Fibroblast of the aortic adventitia (primary cell): ENCODE measurements at regions not wholly inside any gene's neighbourhood (a gene's known extent, or its start where the extent isn't known, plus 50 kb on each side); places are given as distances from the start of the nearest gene placed in this dataset.

Experiments
- DNase-seq: peaks from one replicate; pipeline ENCODE4 v3.0.0-alpha.2; 2010; ENCODE audit warnings: low read depth
- H3K4me3 ChIP-seq: 2 replicates; pipeline ENCODE4 v1.5.1; 2011; ENCODE audit warnings: low read depth, mild to moderate bottlenecking, control low read depth, low read length, moderate library complexity
- TF ChIP-seq, protein P1 (sequence below): IDR thresholded peaks from 2 replicates; pipeline ENCODE4 v1.5.1; 2011; ENCODE audit warnings: mild to moderate bottlenecking, low read length, control low read depth, inconsistent platforms; ENCODE audit not compliant: insufficient read depth

DNA sequence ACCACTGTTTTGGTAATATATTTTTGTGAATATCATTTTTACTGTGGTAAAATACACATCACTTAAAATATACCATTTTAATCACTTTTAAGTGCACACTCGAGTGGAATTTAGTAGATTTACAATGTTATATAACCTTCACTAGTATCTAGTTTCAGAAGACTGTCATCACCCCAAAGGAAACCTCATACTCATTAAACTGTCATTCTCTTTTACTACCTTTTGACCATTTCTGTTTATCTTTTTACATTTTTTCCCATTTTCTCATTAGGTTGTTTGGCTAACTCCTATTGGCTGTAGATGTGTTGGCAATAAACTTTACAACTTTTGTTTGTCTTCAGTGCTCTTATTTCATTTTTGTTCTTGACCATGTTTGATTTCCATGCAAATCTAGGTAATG, 1168.3 kb upstream of the PCDH7 start:
- no peak overlapping the region for H3K4me3 ChIP-seq
- TF ChIP-seq, protein P1, sequence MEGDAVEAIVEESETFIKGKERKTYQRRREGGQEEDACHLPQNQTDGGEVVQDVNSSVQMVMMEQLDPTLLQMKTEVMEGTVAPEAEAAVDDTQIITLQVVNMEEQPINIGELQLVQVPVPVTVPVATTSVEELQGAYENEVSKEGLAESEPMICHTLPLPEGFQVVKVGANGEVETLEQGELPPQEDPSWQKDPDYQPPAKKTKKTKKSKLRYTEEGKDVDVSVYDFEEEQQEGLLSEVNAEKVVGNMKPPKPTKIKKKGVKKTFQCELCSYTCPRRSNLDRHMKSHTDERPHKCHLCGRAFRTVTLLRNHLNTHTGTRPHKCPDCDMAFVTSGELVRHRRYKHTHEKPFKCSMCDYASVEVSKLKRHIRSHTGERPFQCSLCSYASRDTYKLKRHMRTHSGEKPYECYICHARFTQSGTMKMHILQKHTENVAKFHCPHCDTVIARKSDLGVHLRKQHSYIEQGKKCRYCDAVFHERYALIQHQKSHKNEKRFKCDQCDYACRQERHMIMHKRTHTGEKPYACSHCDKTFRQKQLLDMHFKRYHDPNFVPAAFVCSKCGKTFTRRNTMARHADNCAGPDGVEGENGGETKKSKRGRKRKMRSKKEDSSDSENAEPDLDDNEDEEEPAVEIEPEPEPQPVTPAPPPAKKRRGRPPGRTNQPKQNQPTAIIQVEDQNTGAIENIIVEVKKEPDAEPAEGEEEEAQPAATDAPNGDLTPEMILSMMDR, result no peak
- DNase-seq, result no peak

DNA sequence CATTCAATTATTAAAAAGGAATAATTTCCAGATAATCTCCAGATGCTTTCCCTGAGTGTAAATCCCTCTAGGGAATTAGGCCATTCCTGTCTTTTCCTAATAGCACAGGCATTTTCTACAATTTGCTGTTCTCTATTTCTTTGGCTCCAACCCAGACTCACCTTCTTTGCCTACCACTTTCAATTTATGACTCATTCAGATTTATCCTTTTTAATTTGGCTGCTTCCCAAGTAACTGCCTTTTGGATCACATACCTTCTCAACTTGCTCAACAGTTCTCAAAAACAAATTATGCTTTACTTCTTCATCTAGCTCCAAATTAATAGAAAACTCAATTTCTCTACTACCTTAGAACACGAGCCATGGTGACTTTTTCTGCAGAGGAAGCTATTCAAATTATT, 1166.3 kb upstream of the PCDH7 start:
- TF ChIP-seq, protein P1, result no peak
- H3K4me3 ChIP-seq, result no peak overlapping the region
- no peak for DNase-seq

DNA sequence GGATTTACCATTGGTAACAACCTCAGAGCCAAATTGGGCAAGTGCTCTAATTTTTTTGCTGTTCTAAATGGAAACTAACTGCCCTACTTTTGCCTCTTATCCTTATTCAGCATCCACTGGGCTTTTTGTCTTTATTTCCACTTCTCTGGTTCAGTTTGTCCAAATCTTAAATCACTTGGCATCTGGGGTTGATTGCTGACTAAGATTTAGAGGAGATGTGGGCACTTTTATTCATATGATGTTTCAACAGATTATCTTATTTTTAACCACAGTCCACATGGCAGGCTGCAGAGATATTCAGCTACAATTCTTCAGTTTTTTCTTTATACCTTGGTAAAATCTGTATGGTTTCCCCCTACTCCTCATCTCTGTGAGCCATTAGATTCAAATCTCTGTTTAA, 1161.4 kb upstream of the PCDH7 start:
- no peak overlapping the region for H3K4me3 ChIP-seq
- no peak for DNase-seq
- TF ChIP-seq, protein P1, result no peak

DNA sequence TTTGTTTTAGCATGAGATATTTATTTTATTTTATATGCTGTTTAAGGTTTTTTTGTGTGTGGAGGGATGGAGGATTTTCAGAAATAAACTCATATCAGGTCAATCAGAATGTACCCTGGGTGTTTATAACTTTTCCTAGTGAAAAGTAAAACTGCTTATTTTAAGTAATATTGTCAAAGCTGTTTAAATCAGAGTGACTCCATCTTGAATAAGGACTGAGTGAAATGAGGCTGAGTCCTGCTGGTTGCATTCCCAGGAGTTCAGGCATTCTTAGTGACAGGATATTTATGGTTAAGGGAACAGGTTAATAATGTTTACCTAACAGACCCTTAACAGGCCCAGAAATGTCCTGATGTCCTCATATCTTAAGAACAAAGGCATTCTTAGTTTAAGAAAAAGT, 1160.9 kb upstream of the PCDH7 start:
- DNase-seq, result no peak
- no peak overlapping the region for H3K4me3 ChIP-seq
- TF ChIP-seq, protein P1, result no peak

DNA sequence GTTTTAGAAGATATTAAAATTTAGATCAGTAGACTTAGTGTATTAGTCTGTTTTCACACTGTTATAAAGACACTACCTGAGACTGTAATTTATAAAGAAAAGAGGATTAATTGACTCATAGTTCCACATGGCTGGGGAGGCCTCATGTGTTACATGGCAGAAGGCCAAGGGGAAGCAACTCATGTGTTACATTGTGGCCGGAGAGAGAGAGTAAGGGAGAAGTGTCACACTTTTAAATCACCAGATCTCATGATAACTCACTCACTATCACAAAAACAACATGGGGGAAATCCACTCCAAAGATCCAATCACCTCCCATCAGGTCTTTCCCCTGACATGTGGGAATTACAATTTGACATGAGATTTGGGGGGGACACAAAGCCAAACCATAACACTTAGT, 1159.7 kb upstream of the PCDH7 start:
- TF ChIP-seq, protein P1, result no peak
- no peak overlapping the region for H3K4me3 ChIP-seq
- DNase-seq, result no peak

DNA sequence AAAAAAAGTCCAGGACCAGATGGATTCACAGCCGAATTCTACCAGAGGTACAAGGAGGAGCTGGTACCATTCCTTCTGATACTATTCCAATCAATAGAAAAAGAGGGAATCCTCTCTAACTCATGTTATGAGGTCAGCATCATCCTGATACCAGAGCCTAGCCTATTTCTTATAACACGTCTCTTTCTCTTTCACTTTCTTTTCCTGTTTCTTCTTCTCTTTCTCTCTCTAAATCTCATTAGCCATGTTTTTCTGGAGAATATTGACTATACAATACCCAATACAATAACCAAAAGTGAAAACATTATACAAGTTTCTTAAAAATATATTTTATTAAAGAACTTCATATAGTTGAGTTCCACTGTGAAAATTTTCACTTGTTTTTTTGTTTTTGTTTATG, 1154.9 kb upstream of the PCDH7 start:
- TF ChIP-seq, protein P1, result no peak
- H3K4me3 ChIP-seq, result no peak overlapping the region
- DNase-seq, result no peak

DNA sequence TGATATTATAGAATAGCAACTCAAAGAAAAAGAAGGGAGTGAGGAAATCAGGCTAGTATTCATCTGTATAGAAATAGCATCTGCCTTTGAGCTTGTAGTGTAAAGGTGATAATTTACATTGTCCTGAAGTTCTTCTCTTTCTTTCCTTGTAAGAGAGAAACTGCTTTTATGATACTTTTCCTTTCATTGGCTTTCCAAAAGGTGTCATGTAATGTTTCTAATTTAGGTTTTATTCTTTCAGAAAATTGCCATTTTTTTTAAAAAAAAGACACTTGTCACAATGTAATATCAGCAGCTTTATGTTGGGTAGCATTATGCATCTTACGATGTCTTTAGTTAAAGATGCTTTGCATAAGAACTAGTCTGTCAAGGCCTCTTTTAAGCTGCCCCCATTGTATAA, 1153.8 kb upstream of the PCDH7 start:
- TF ChIP-seq, protein P1, result no peak
- H3K4me3 ChIP-seq, result no peak overlapping the region
- no peak for DNase-seq
